DND-41 (cell line): ENCODE measurements at regions not wholly inside any gene's neighbourhood (a gene's known extent, or its start where the extent isn't known, plus 50 kb on each side); places are given as distances from the start of the nearest gene placed in this dataset.

Experiments
- CTCF ChIP-seq: IDR thresholded peaks from 2 replicates; pipeline ENCODE4 v1.5.1; 2012; ENCODE audit warnings: borderline replicate concordance, low read length, moderate library complexity, mild to moderate bottlenecking; ENCODE audit not compliant: poor library complexity, severe bottlenecking; ENCODE audit errors: extremely low read depth
- EZH2 ChIP-seq: IDR thresholded peaks from 3 replicates; pipeline ENCODE4 v1.6.1; 2012; ENCODE audit warnings: borderline replicate concordance, low read depth, mild to moderate bottlenecking, moderate library complexity, low read length, inconsistent platforms; ENCODE audit not compliant: severe bottlenecking

DNA sequence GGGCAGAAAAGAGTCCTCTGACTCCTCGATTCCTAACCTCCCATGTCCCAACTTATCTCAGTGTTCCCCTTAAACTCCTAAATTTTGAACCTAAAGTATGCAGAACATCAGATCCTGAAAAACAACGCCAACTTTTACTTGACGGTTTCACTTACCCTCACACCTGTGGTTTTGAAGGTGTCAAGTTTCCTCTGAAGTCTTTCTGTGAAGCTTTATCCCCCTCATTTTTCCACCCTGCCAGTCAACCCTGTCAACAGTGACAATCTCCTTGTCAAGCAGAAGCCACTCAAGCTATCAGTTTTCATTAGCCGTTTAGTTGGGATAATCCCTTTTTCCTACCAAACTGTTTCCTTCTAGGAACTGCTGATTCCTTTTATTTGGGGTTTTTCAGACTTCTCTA lies 245.4 kb upstream of the PREP start:
- no peak for TF ChIP-seq EZH2
- no peak for TF ChIP-seq CTCF
